Endothelial cell of umbilical vein (primary cell): ENCODE measurements at regions not wholly inside any gene's neighbourhood (a gene's known extent, or its start where the extent isn't known, plus 50 kb on each side); places are given as distances from the start of the nearest gene placed in this dataset.

Source experiments
- BruUV-seq: library from RNA; stranded (reverse); fragments of 400-500 nt; replicated peaks from 2 replicates; lab custom pipeline; 2021; lab: Mats Ljungman, UMichigan
- CTCF ChIA-PET: fragments of 300-600, 350-600 bp; sonication (Branson Sonifier 250); formaldehyde crosslinking; loops from one replicate; lab custom pipeline; 2021; ENCODE audit warnings: antibody characterized with exemption, inconsistent platforms; lab: Charles Lee
- POLR2A ChIA-PET: fragments of 300-600, 350-600 bp; sonication (Branson Sonifier 250); formaldehyde crosslinking; loops from one replicate; lab custom pipeline; 2021; ENCODE audit warnings: antibody characterized with exemption, inconsistent platforms; lab: Charles Lee
- DNase-seq: peaks from one replicate; pipeline ENCODE4 v3.0.0-alpha.2; 2011; ENCODE audit warnings: low read depth, low spot score
- FAIRE-seq: peaks from 2 replicates; lab custom pipeline; 2011; peaks lifted over from hg19 to GRCh38; lab: Jason Lieb, UNC
- H2AFZ ChIP-seq: 2 replicates; pipeline ENCODE4 v1.6.0; 2012; ENCODE audit warnings: low read depth, low read length, control low read depth, inconsistent platforms
- H3K27ac ChIP-seq: 2 replicates; pipeline ENCODE4 v1.5.1; 2011; ENCODE audit warnings: low read depth, mild to moderate bottlenecking, control low read depth, low read length, moderate library complexity; ENCODE audit not compliant: insufficient read depth
- H3K27me3 ChIP-seq, 2 experiments: 2 replicates each; pipeline versions ENCODE4 v1.6.0 to v1.6.1; 2011; ENCODE audit warnings: low read length in 2 of 2, mixed read lengths in 1 of 2; ENCODE audit not compliant: control insufficient read depth in 2 of 2, insufficient read depth in 2 of 2
- H3K36me3 ChIP-seq, 2 experiments: 2 replicates in 1 of 2; 3 replicates in 1 of 2; pipeline ENCODE4 v1.5.1; 2011; ENCODE audit warnings: low read length in 2 of 2, mild to moderate bottlenecking in 1 of 2, moderate library complexity in 1 of 2; ENCODE audit not compliant: control insufficient read depth in 2 of 2, insufficient read depth in 2 of 2; ENCODE audit errors: extremely low read depth in 1 of 2
- H3K4me1 ChIP-seq: 3 replicates; pipeline ENCODE4 v1.5.1; 2011; ENCODE audit warnings: mild to moderate bottlenecking, low read length; ENCODE audit not compliant: control insufficient read depth, insufficient read depth; ENCODE audit errors: extremely low read depth
- H3K4me2 ChIP-seq: 2 replicates; pipeline ENCODE4 v1.6.1; 2011; ENCODE audit warnings: low read length, control low read depth, mixed read lengths; ENCODE audit not compliant: insufficient read depth
- H3K4me3 ChIP-seq, 3 experiments: fragments of 200-600 bp in 1 of 3; sonication (generic), shearing (Covaris generic) in 1 of 3; replicated peaks in 1 of 3; 2 replicates each; pipeline ENCODE4 v1.5.1; 2011 to 2016; ENCODE audit warnings: control low read depth in 3 of 3, low read length in 3 of 3, mild to moderate bottlenecking in 2 of 3, inconsistent platforms in 1 of 3, low read depth in 1 of 3, moderate library complexity in 1 of 3; ENCODE audit not compliant: insufficient read depth in 1 of 3
- H3K79me2 ChIP-seq: 2 replicates; pipeline ENCODE4 v1.6.0; 2012; ENCODE audit warnings: low read length, inconsistent platforms; ENCODE audit not compliant: control insufficient read depth, insufficient read depth
- H3K9ac ChIP-seq: replicated peaks from 2 replicates; pipeline ENCODE3; 2011; ENCODE audit warnings: low read length, control low read depth; ENCODE audit not compliant: insufficient read depth; ENCODE audit errors: extremely low read depth
- H3K9me1 ChIP-seq: replicated peaks from 3 replicates; pipeline ENCODE4 v1.6.0; 2011; ENCODE audit warnings: mild to moderate bottlenecking, low read length; ENCODE audit not compliant: control insufficient read depth, insufficient read depth; ENCODE audit errors: extremely low read depth
- H3K9me3 ChIP-seq: replicated peaks from 2 replicates; pipeline ENCODE4 v1.5.1; 2012; ENCODE audit warnings: low read length, inconsistent platforms; ENCODE audit not compliant: control insufficient read depth, insufficient read depth
- H4K20me1 ChIP-seq: replicated peaks from 2 replicates; pipeline ENCODE3; 2011; ENCODE audit warnings: mild to moderate bottlenecking, low read length; ENCODE audit not compliant: control insufficient read depth, insufficient read depth; ENCODE audit errors: extremely low read depth
- CTCF ChIP-seq, 2 donors: IDR thresholded peaks; 1 replicate in 1 of 2; 2 replicates in 1 of 2; pipeline ENCODE4 v1.5.1; 2011; ENCODE audit warnings: low read length in 2 of 2, mild to moderate bottlenecking in 2 of 2, moderate library complexity in 2 of 2, control low read depth in 1 of 2, inconsistent platforms in 1 of 2, low read depth in 1 of 2; ENCODE audit not compliant: insufficient read depth in 1 of 2; ENCODE audit errors: extremely low read depth in 1 of 2
- EZH2 ChIP-seq: IDR thresholded peaks from 2 replicates; pipeline ENCODE4 v1.6.1; 2012; ENCODE audit warnings: borderline replicate concordance, low read depth, mild to moderate bottlenecking, moderate library complexity, low read length, inconsistent platforms; ENCODE audit not compliant: severe bottlenecking
- FOS ChIP-seq: IDR thresholded peaks from 2 replicates; pipeline ENCODE4 v1.6.1; 2011; ENCODE audit warnings: mild to moderate bottlenecking, low read length, moderate library complexity, borderline replicate concordance; ENCODE audit not compliant: insufficient read depth
- GATA2 ChIP-seq: IDR thresholded peaks from 2 replicates; pipeline ENCODE4 v1.7.0; 2011; ENCODE audit warnings: low read depth, mild to moderate bottlenecking, moderate library complexity, mixed read lengths, low read length; ENCODE audit not compliant: insufficient read length, insufficient read depth
- JUN ChIP-seq: IDR thresholded peaks from 2 replicates; pipeline ENCODE4 v1.6.1; 2011; ENCODE audit warnings: borderline replicate concordance, low read depth; ENCODE audit not compliant: insufficient read length, insufficient read depth
- MYC ChIP-seq: IDR thresholded peaks from one replicate; pipeline ENCODE4 v1.6.1; 2011; ENCODE audit warnings: mild to moderate bottlenecking, low read depth, low read length
- POLR2A ChIP-seq: IDR thresholded peaks from 2 replicates; pipeline ENCODE4 v1.6.1; 2012; ENCODE audit warnings: low read depth, mild to moderate bottlenecking, control low read depth, low read length
- POLR2AphosphoS5 ChIP-seq: IDR thresholded peaks from 2 replicates; pipeline ENCODE4 v1.6.1; 2012; ENCODE audit warnings: low read depth, mild to moderate bottlenecking, control low read depth, low read length, moderate library complexity; ENCODE audit not compliant: insufficient read depth
- dilution Hi-C: fragments of 300-500 bp; cut with MboI; formaldehyde crosslinking; loops from one replicate; pipeline ENCODE4 v1.15.0; 2019; ENCODE audit warnings: low sequenced_read_pairs; ENCODE audit not compliant: extremely low pct_ligation_motif_present
- intact Hi-C: fragments of 100-400 bp; cut with micrococcal nuclease; formaldehyde crosslinking; loops from one replicate; pipeline ENCODE4 v1.10.0; 2022
- TF ChIP-seq, protein P1 (sequence below): IDR thresholded peaks from 2 replicates; pipeline ENCODE4 v1.6.1; 2011; ENCODE audit not compliant: insufficient read depth, insufficient read length

GRCh38 chr6:37106051-37106363, 63.9 kb upstream of the PIM1 start:
- Histone ChIP-seq H3K4me1 (peaks cover 18% of the 10 kb centered on the region), H2AFZ (no peak overlapping the region), H3K9ac (no peak overlapping the region), H3K4me3 (no peak overlapping the region), H3K9me1 (no peaks in the 10 kb centered on the region), H3K36me3 (no peaks in the 10 kb centered on the region), H4K20me1 (no peaks in the 10 kb centered on the region), H3K9me3 (no peaks in the 10 kb centered on the region), H3K4me2 (no peak overlapping the region), H3K79me2 (no peaks in the 10 kb centered on the region), H3K27me3 (peaks cover 0 to 2% of the 10 kb centered on the region in 2 experiments), H3K27ac (no peak overlapping the region)
- no TSS peak for BruUV-seq
- ChIA-PET CTCF (no interaction called here), POLR2A (no interaction called here)
- intact Hi-C loops (no loop called here), dilution Hi-C loops (no loop called here)
- no peak for FAIRE-seq
- no peak for TF ChIP-seq EZH2
- no peak for TF ChIP-seq CTCF (IDR thresholded peaks at IDR 0.05; ENCODE audit: extremely low read depth in 1 of 2, insufficient read depth in 1 of 2, low read depth in 1 of 2, low read length in 2 of 2)
- TF ChIP-seq, protein P1, sequence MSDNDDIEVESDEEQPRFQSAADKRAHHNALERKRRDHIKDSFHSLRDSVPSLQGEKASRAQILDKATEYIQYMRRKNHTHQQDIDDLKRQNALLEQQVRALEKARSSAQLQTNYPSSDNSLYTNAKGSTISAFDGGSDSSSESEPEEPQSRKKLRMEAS: no peak
- no peak for TF ChIP-seq FOS
- no peak for TF ChIP-seq POLR2A
- TF ChIP-seq GATA2: no peak
- TF ChIP-seq MYC: no peak
- TF ChIP-seq JUN: no peak
- no peak for TF ChIP-seq POLR2AphosphoS5
- DNase-seq: no peak
